ENCODE measurements at regions not wholly inside any gene's neighbourhood (a gene's known extent, or its start where the extent isn't known, plus 50 kb on each side); places are given as distances from the start of the nearest gene placed in this dataset.

DNA sequence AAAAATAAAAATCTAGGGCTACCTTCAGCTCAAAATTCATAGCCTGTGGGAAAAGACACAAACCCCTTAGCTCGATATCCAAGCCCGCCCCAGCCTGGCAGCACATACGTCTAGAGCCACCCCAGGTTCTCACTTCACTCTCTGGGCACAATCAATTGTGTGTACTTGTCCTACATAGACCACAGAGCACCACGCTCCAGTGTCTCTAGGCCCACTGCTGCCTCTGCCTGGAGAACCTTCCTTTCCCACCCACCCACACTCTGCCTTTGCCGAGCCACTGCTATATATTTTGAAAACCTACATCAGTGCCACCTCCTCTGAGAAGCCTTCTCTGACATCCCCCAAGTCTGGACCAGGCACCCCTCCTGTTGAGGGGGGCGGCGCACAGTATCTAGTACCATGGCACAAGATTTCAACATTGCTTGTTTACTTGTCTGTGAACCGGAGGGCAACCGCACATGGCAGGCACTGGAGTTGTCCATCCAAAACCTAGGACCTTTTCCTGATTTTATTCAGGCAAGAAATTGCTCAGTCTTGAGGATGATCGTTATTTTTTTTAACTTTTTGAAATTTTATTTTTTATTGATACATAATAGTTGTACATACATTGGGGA lies 141.5 kb downstream of the UNC5CL start:
- Histone ChIP-seq H4K20me1 (ENCODE audit: insufficient read depth, low read length) (no peaks in the 10 kb centered on the region), H3K4me3 (ENCODE audit: low read length) (no peak overlapping the region), H3K27me3 (replicated peaks; ENCODE audit: insufficient read depth, low read length) (no peaks in the 10 kb centered on the region), H3K27ac (ENCODE audit: low read length) (no peak overlapping the region), H3K9ac (ENCODE audit: low read length) (no peak overlapping the region), H2AFZ (ENCODE audit: low read length) (no peak overlapping the region), H3K4me1 (ENCODE audit: low read length) (no peaks in the 10 kb centered on the region), H3K4me2 (ENCODE audit: low read depth, low read length) (no peak overlapping the region), H3K9me2 (replicated peaks; ENCODE audit: insufficient read depth, low read length) (no peaks in the 10 kb centered on the region), H3K9me3 (replicated peaks; ENCODE audit: insufficient read depth, low read length) (no peaks in the 10 kb centered on the region), H3K79me2 (ENCODE audit: low read length) (no peaks in the 10 kb centered on the region), H3F3A (ENCODE audit: insufficient read depth, low read length) (no peaks in the 10 kb centered on the region), H3K36me3 (replicated peaks; ENCODE audit: insufficient read depth, low read length) (no peaks in the 10 kb centered on the region)
- DNase-seq: no peak
- TF ChIP-seq EZH2phosphoT487 (IDR thresholded peaks at IDR 0.05; ENCODE audit: low read length): no peak

DNA sequence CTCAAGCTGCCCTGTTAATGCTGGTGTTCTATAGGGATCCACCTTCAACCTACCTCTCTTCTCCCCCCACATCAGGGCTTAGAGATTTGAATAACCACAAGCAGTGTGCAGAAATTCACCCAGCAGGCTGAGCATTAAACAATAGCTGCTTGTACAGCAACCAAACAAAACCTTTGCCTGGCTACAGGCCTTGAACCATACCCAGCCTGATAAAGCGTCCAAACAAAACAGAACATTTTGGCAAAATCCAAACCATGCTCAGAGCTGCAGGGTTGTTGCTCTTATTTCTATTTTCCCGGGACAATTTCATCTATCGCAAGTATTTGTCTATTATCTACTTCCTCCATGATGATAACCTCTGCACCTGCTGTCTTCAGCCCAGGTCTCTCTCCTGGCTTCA lies 142.3 kb downstream of the UNC5CL start:
- Histone ChIP-seq H3K4me1 (ENCODE audit: low read length) (no peaks in the 10 kb centered on the region), H3F3A (ENCODE audit: insufficient read depth, low read length) (no peaks in the 10 kb centered on the region), H3K27ac (ENCODE audit: low read length) (no peak overlapping the region), H3K4me2 (ENCODE audit: low read depth, low read length) (no peak overlapping the region), H4K20me1 (ENCODE audit: insufficient read depth, low read length) (no peaks in the 10 kb centered on the region), H3K79me2 (ENCODE audit: low read length) (no peaks in the 10 kb centered on the region), H3K9ac (ENCODE audit: low read length) (no peak overlapping the region), H3K9me3 (replicated peaks; ENCODE audit: insufficient read depth, low read length) (no peaks in the 10 kb centered on the region), H3K4me3 (ENCODE audit: low read length) (no peak overlapping the region), H3K27me3 (replicated peaks; ENCODE audit: insufficient read depth, low read length) (no peaks in the 10 kb centered on the region), H3K36me3 (replicated peaks; ENCODE audit: insufficient read depth, low read length) (no peaks in the 10 kb centered on the region), H2AFZ (ENCODE audit: low read length) (no peak overlapping the region), H3K9me2 (replicated peaks; ENCODE audit: insufficient read depth, low read length) (no peaks in the 10 kb centered on the region)
- TF ChIP-seq EZH2phosphoT487 (IDR thresholded peaks at IDR 0.05; ENCODE audit: low read length): no peak
- TF ChIP-seq CTCF (IDR thresholded peaks at IDR 0.05; ENCODE audit: low read length): no peak
- TF ChIP-seq EZH2 (optimal IDR thresholded peaks at IDR 0.05; ENCODE audit: low read depth, low read length): no peak
- no peak for DNase-seq

DNA sequence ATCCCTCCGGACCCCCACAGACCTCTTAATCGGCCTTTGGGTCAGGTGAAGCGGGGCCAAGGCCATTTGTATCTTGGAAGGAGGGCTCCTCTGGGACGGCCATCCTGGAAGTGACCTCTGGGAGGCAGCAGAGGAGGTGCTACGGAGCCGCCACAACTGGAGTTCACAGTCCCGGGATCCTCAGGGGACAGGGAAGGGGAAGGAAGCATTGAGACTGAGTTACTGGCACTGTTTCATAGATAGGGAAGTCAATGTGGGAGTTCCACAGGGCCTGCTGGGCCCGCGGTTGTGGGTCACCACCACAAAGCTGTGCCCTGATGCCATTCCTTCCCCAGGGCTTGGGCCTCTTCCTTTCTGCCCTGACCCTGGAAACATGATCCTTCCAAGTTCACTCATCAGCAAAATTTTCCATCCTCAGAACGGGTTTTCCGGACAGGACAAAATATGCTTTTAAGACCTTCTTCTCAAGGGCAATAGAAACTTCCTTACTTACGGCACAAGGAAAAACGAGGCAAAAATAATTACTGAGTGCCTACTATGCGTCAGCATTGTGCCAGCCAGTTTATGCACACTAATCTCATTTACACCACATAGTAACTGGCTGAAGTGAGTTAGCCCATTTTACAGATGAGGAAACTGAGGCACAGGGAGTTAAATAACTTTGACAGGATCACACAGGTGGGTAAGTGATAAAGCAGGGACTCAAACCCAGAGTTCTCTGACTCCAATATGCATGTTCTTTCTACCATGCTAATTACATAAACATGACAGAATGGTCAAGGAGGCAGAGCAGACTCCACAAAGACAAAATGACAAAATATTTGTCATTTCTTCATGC lies 143.8 kb downstream of the UNC5CL start:
- Histone ChIP-seq H2AFZ (ENCODE audit: low read length) (no peak overlapping the region), H3K27me3 (replicated peaks; ENCODE audit: insufficient read depth, low read length) (no peaks in the 10 kb centered on the region), H3K4me3 (ENCODE audit: low read length) (no peak overlapping the region), H3K9me3 (replicated peaks; ENCODE audit: insufficient read depth, low read length) (no peaks in the 10 kb centered on the region), H4K20me1 (ENCODE audit: insufficient read depth, low read length) (no peaks in the 10 kb centered on the region), H3K79me2 (ENCODE audit: low read length) (no peaks in the 10 kb centered on the region), H3K4me1 (ENCODE audit: low read length) (no peaks in the 10 kb centered on the region), H3K4me2 (ENCODE audit: low read depth, low read length) (no peak overlapping the region), H3K9ac (ENCODE audit: low read length) (no peak overlapping the region), H3K36me3 (replicated peaks; ENCODE audit: insufficient read depth, low read length) (no peaks in the 10 kb centered on the region), H3F3A (ENCODE audit: insufficient read depth, low read length) (no peaks in the 10 kb centered on the region), H3K27ac (ENCODE audit: low read length) (no peak overlapping the region), H3K9me2 (replicated peaks; ENCODE audit: insufficient read depth, low read length) (no peaks in the 10 kb centered on the region)
- TF ChIP-seq CTCF (IDR thresholded peaks at IDR 0.05; ENCODE audit: low read length) (no peak), EZH2phosphoT487 (IDR thresholded peaks at IDR 0.05; ENCODE audit: low read length) (no peak), EZH2 (optimal IDR thresholded peaks at IDR 0.05; ENCODE audit: low read depth, low read length) (no peak)
- DNase-seq: no peak

DNA sequence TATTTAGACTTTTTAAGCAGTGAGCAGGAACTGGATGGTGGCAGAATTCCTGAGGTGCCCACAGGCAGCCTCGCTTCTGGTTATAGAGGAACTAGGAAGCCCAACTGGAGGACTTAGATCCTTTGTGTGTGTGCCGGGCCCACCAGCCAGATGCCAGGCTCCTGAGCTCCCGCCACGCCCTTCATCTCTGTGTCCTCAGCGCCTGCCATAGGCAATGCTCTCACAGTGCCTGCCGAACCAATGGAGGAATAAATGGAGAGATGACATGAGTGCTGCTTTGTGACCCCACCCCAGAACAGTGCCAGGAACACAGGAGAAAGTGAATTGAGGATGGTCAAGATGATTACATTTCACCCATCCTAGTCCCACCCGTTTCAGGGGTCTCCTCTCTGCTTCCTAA lies 146.0 kb downstream of the UNC5CL start:
- no peaks in the 10 kb centered on the region for H3K9me2 ChIP-seq (replicated peaks; ENCODE audit: insufficient read depth, low read length)
- no peak overlapping the region for H3K9ac ChIP-seq (ENCODE audit: low read length)
- no peak overlapping the region for H3K27ac ChIP-seq (ENCODE audit: low read length)
- H3K4me2 ChIP-seq (ENCODE audit: low read depth, low read length): no peak overlapping the region
- H4K20me1 ChIP-seq (ENCODE audit: insufficient read depth, low read length): no peaks in the 10 kb centered on the region
- no peaks in the 10 kb centered on the region for H3K36me3 ChIP-seq (replicated peaks; ENCODE audit: insufficient read depth, low read length)
- no peaks in the 10 kb centered on the region for H3K4me1 ChIP-seq (ENCODE audit: low read length)
- H3K27me3 ChIP-seq (replicated peaks; ENCODE audit: insufficient read depth, low read length): no peaks in the 10 kb centered on the region
- no peak for DNase-seq
- no peak overlapping the region for H2AFZ ChIP-seq (ENCODE audit: low read length)
- H3K79me2 ChIP-seq (ENCODE audit: low read length): no peaks in the 10 kb centered on the region
- no peak overlapping the region for H3K4me3 ChIP-seq (ENCODE audit: low read length)
- no peaks in the 10 kb centered on the region for H3F3A ChIP-seq (ENCODE audit: insufficient read depth, low read length)
- H3K9me3 ChIP-seq (replicated peaks; ENCODE audit: insufficient read depth, low read length): no peaks in the 10 kb centered on the region
- TF ChIP-seq CTCF (IDR thresholded peaks at IDR 0.05; ENCODE audit: low read length) (no peak), EZH2phosphoT487 (IDR thresholded peaks at IDR 0.05; ENCODE audit: low read length) (no peak), EZH2 (optimal IDR thresholded peaks at IDR 0.05; ENCODE audit: low read depth, low read length) (no peak)

Measured in MM.1S (cell line).